ENCODE measurements at regions not wholly inside any gene's neighbourhood (a gene's known extent, or its start where the extent isn't known, plus 50 kb on each side); places are given as distances from the start of the nearest gene placed in this dataset.

DNA sequence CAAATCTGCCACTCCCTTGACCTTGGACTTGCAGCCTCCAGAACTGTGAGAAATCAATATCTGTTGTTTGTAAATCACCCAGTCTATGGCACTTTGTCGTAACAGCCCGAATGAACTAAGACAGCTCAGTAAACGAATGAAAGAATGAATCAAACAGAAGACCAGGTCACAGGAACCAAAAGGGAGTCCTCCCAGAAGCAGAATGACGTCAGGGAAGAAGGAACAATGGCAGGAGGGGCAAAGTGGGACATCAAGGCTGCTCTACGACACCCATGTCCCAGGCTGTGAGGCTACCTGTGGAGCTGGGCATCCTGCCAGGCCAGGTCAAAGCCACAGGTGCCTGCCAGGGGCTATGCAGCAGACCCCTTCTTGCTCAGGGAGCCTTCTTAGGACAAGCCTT lies 267.2 kb upstream of the PFKP start:
- TF ChIP-seq, protein P1, sequence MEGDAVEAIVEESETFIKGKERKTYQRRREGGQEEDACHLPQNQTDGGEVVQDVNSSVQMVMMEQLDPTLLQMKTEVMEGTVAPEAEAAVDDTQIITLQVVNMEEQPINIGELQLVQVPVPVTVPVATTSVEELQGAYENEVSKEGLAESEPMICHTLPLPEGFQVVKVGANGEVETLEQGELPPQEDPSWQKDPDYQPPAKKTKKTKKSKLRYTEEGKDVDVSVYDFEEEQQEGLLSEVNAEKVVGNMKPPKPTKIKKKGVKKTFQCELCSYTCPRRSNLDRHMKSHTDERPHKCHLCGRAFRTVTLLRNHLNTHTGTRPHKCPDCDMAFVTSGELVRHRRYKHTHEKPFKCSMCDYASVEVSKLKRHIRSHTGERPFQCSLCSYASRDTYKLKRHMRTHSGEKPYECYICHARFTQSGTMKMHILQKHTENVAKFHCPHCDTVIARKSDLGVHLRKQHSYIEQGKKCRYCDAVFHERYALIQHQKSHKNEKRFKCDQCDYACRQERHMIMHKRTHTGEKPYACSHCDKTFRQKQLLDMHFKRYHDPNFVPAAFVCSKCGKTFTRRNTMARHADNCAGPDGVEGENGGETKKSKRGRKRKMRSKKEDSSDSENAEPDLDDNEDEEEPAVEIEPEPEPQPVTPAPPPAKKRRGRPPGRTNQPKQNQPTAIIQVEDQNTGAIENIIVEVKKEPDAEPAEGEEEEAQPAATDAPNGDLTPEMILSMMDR (IDR thresholded peaks at IDR 0.05): no peak
- no peak for TF ChIP-seq EZH2 (IDR thresholded peaks at IDR 0.05; ENCODE audit: borderline replicate concordance, insufficient read depth, low read depth, low read length, poor library complexity, severe bottlenecking)

Measured in B cell (primary cell).